Endodermal cell (in vitro differentiated cells): ENCODE measurements at regions not wholly inside any gene's neighbourhood (a gene's known extent, or its start where the extent isn't known, plus 50 kb on each side); places are given as distances from the start of the nearest gene placed in this dataset.
A peak's percentile ranks its signal among the peaks of the same experiment; 100 is the strongest.
"Not testable (repeated sequence)": the region's sequence is repeated elsewhere in the genome, so short reads cannot be mapped to it uniquely, and the experiment has no call there.

ENCODE experiments used
- DNase-seq: peaks from one replicate; pipeline ENCODE4 v3.0.0-alpha.2; 2017
- H3K27ac ChIP-seq: 2 replicates; pipeline ENCODE4 v1.5.1; 2013; ENCODE audit warnings: mild to moderate bottlenecking, low read depth, low read length, moderate library complexity
- H3K27me3 ChIP-seq: 2 replicates; pipeline ENCODE4 v1.6.1; 2013; ENCODE audit warnings: mild to moderate bottlenecking, low read length, moderate library complexity; ENCODE audit not compliant: insufficient read depth, control insufficient read depth, poor library complexity, severe bottlenecking
- H3K36me3 ChIP-seq: 2 replicates; pipeline ENCODE4 v1.7.0; 2013; ENCODE audit warnings: mild to moderate bottlenecking, low read length, moderate library complexity; ENCODE audit not compliant: control insufficient read depth, insufficient read depth
- H3K4me1 ChIP-seq: one replicate; pipeline ENCODE4 v1.7.0; 2013; ENCODE audit warnings: low read length; ENCODE audit not compliant: control insufficient read depth, insufficient read depth
- H3K4me3 ChIP-seq: 2 replicates; pipeline ENCODE4 v1.5.1; 2013; ENCODE audit warnings: mild to moderate bottlenecking, low read length, moderate library complexity
- H3K9ac ChIP-seq: 2 replicates; pipeline ENCODE4 v1.6.1; 2013; ENCODE audit warnings: mild to moderate bottlenecking, low read length, moderate library complexity; ENCODE audit not compliant: poor library complexity, severe bottlenecking; ENCODE audit errors: extremely low read depth
- H3K9me3 ChIP-seq: 2 replicates; pipeline ENCODE4 v1.6.1; 2013; ENCODE audit warnings: mild to moderate bottlenecking, low read length, moderate library complexity; ENCODE audit not compliant: control insufficient read depth
- H3K27ac Mint-ChIP-seq: 2 replicates; pipeline ENCODE4 v1.8.0; 2020; ENCODE audit warnings: mixed read lengths
- H3K27me3 Mint-ChIP-seq: 2 replicates; pipeline ENCODE4 v1.8.0; 2021; ENCODE audit warnings: mild to moderate bottlenecking, mixed read lengths; ENCODE audit not compliant: insufficient read depth
- H3K36me3 Mint-ChIP-seq: 2 replicates; pipeline ENCODE4 v1.8.0; 2020; ENCODE audit warnings: low read depth, mixed read lengths
- H3K4me1 Mint-ChIP-seq: 2 replicates; pipeline ENCODE4 v1.8.0; 2020; ENCODE audit warnings: mixed read lengths
- H3K4me3 Mint-ChIP-seq: 2 replicates; pipeline ENCODE4 v1.8.0; 2020; ENCODE audit warnings: mild to moderate bottlenecking, moderate library complexity, mixed read lengths
- H3K9me3 Mint-ChIP-seq: 2 replicates; pipeline ENCODE4 v1.8.0; 2020; ENCODE audit warnings: mild to moderate bottlenecking, mixed read lengths
- CTCF ChIP-seq: fragments of 200-600 bp; sonication (generic); conservative IDR thresholded peaks from 2 replicates; pipeline ENCODE4 v1.5.0; 2021; ENCODE audit warnings: antibody characterized with exemption, mild to moderate bottlenecking
- WGBS, 2 experiments: methylation state at CpG; one replicate each; pipeline versions ENCODE4 v1.1.5 to v1.1.7; 2013; ENCODE audit warnings: missing lambda C conversion rate in 2 of 2, mixed read lengths in 1 of 2; ENCODE audit not compliant: insufficient coverage in 1 of 2, insufficient read length in 1 of 2; 5-methylcytosine and 5-hydroxymethylcytosine counted together

- Mint-ChIP-seq H3K27me3 (peaks cover 3% of the 10 kb centered on the region), H3K9me3 (peaks cover 12% of the 10 kb centered on the region), H3K4me3 (peak overlapping the region; percentile 25), H3K27ac (no peak overlapping the region), H3K36me3 (peaks cover 7% of the 10 kb centered on the region), H3K4me1 (peaks cover 12% of the 10 kb centered on the region)
- no peak overlapping the region for H3K27ac ChIP-seq
- H3K36me3 ChIP-seq: no peaks in the 10 kb centered on the region
- peaks cover 5% of the 10 kb centered on the region for H3K4me1 ChIP-seq
- TF ChIP-seq CTCF: no peak
- H3K27me3 ChIP-seq: no peaks in the 10 kb centered on the region
- H3K4me3 ChIP-seq: no peak overlapping the region
- WGBS, 2 experiments: 89% methylated on average over 8 of the region's 8 CpGs
- no peak for DNase-seq
- H3K9ac ChIP-seq: no peak overlapping the region
- H3K9me3 ChIP-seq: no peaks in the 10 kb centered on the region
Measured at GRCh38 chr14:27845902-27846301, 920.7 kb upstream of the FOXG1 start.

GRCh38 chr14:27847480-27847879 is 919.1 kb upstream of the FOXG1 start:
- H3K4me1 Mint-ChIP-seq, H3K27me3 Mint-ChIP-seq, H3K27me3 ChIP-seq, DNase-seq, H3K9ac ChIP-seq, H3K36me3 Mint-ChIP-seq, H3K36me3 ChIP-seq, H3K4me1 ChIP-seq, H3K27ac Mint-ChIP-seq, H3K4me3 ChIP-seq, H3K4me3 Mint-ChIP-seq, H3K9me3 ChIP-seq, H3K27ac ChIP-seq: not testable (repeated sequence)
- H3K9me3 Mint-ChIP-seq: peaks cover 12% of the 10 kb centered on the region
- WGBS, 2 experiments: 95 to 100% methylated on average over 1 of the region's 1 CpG

GRCh38 chr14:27849193-27849592 is 917.4 kb upstream of the FOXG1 start:
- peak; percentile 72 for DNase-seq
- H3K36me3 ChIP-seq, H3K4me1 Mint-ChIP-seq, H3K4me3 ChIP-seq, H3K9me3 ChIP-seq, H3K9ac ChIP-seq, H3K4me1 ChIP-seq, H3K27ac ChIP-seq, H3K4me3 Mint-ChIP-seq, H3K27me3 Mint-ChIP-seq, H3K27ac Mint-ChIP-seq, H3K36me3 Mint-ChIP-seq, H3K27me3 ChIP-seq: not testable (repeated sequence)
- TF ChIP-seq CTCF: peak; percentile 63
- H3K9me3 Mint-ChIP-seq: peaks cover 20% of the 10 kb centered on the region

- Mint-ChIP-seq H3K36me3 (no peaks in the 10 kb centered on the region), H3K9me3 (no peaks in the 10 kb centered on the region), H3K4me3 (no peak overlapping the region), H3K27ac (no peak overlapping the region), H3K4me1 (peaks cover 5% of the 10 kb centered on the region), H3K27me3 (no peaks in the 10 kb centered on the region)
- Histone ChIP-seq H3K9me3 (no peaks in the 10 kb centered on the region), H3K4me1 (no peaks in the 10 kb centered on the region), H3K27me3 (no peaks in the 10 kb centered on the region), H3K27ac (peak overlapping the region; percentile 36), H3K4me3 (no peak overlapping the region), H3K36me3 (no peaks in the 10 kb centered on the region), H3K9ac (no peak overlapping the region)
- WGBS, 2 experiments: 95 to 100% methylated on average over 1 to 2 of the region's 2 CpGs
- no peak for TF ChIP-seq CTCF
- no peak for DNase-seq
Measured at GRCh38 chr14:27862684-27863083, 903.9 kb upstream of the FOXG1 start.
